Astrocyte (in vitro differentiated cells and primary cell): ENCODE measurements at regions not wholly inside any gene's neighbourhood (a gene's known extent, or its start where the extent isn't known, plus 50 kb on each side); places are given as distances from the start of the nearest gene placed in this dataset.

ENCODE experiments used
- CTCF ChIP-seq: IDR thresholded peaks from 2 replicates; pipeline ENCODE4 v1.5.1; 2011; ENCODE audit warnings: low read depth, mild to moderate bottlenecking, inconsistent platforms, low read length, moderate library complexity; ENCODE audit not compliant: insufficient read depth
- EZH2 ChIP-seq: IDR thresholded peaks from 2 replicates; pipeline ENCODE4 v1.6.1; 2012; ENCODE audit warnings: mild to moderate bottlenecking, low read length, inconsistent platforms; ENCODE audit not compliant: insufficient read depth

DNA sequence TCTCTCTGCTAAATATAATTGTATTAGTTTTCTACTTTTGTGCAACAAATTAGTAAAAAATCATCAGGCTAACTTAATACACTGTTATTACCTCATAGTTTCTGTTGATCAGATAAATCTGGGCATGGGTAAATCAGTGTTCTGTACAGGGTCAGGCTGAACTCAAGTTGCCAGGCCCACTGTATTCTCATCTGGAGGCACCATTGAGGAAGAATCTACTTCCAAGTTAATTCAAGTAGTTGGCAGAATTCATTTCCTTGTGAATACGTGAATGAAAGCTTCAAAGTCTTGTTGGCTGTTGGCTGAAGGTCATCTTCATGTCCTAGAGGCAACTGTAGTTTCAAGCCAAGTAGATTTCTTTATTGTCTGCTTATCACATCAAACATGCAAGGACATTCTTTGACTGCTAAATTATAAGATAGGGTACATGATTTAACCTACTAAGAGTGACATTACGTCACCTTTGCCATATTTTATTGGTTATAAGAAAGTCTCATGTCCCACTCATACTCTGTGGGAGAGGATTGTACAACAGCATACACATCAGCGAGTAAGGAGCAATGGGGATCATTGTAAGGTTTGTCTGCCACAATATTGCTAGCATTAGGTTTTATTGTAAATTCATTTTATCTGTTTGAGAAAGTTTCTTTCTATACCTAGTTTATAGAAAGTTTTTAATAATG is 1219.0 kb downstream of the ARAP2 start:
- TF ChIP-seq CTCF = no peak
- no peak for TF ChIP-seq EZH2
